CD4-positive, alpha-beta memory T cell (primary cell): ENCODE measurements at regions not wholly inside any gene's neighbourhood (a gene's known extent, or its start where the extent isn't known, plus 50 kb on each side); places are given as distances from the start of the nearest gene placed in this dataset.
A peak's percentile ranks its signal among the peaks of the same experiment; 100 is the strongest.

Source experiments
- CTCF ChIA-PET: fragments of 350-600 bp; sonication (Branson Sonifier 250); formaldehyde crosslinking; loops from one replicate; lab custom pipeline; 2021; ENCODE audit warnings: inconsistent platforms; ENCODE audit not compliant: partially characterized antibody; lab: Charles Lee
- POLR2A ChIA-PET: fragments of 350-600 bp; sonication (Branson Sonifier 250); formaldehyde crosslinking; loops from one replicate; lab custom pipeline; 2021; ENCODE audit not compliant: partially characterized antibody; lab: Charles Lee
- DNase-seq, 5 donors: peaks; one replicate each; pipeline versions ENCODE4 v3.0.0 to v3.0.0-alpha.2; 2020 to 2022; ENCODE audit warnings: mixed read lengths in 1 of 5
- H3K27ac ChIP-seq: one replicate; pipeline ENCODE4 v1.7.0; 2013; ENCODE audit warnings: low read depth, low read length
- H3K27me3 ChIP-seq: 2 replicates; pipeline ENCODE4 v1.7.0; 2013; ENCODE audit warnings: mild to moderate bottlenecking, low read length, moderate library complexity; ENCODE audit not compliant: insufficient read depth
- H3K36me3 ChIP-seq: 2 replicates; pipeline ENCODE4 v1.7.0; 2013; ENCODE audit warnings: mild to moderate bottlenecking, low read length, moderate library complexity; ENCODE audit not compliant: insufficient read depth
- H3K4me1 ChIP-seq: 2 replicates; pipeline ENCODE4 v1.7.0; 2013; ENCODE audit warnings: mild to moderate bottlenecking, low read length, moderate library complexity; ENCODE audit not compliant: insufficient read depth
- H3K4me3 ChIP-seq, 2 donors: one replicate each; pipeline ENCODE4 v1.7.0; 2013; ENCODE audit warnings: low read length in 2 of 2, mild to moderate bottlenecking in 1 of 2
- H3K9me3 ChIP-seq, 2 donors: one replicate each; pipeline ENCODE4 v1.7.0; 2013; ENCODE audit warnings: low read length in 2 of 2, control low read depth in 1 of 2; ENCODE audit not compliant: control insufficient read depth in 1 of 2
- H3K27ac Mint-ChIP-seq, 7 donors: one replicate each; pipeline ENCODE4 v1.8.0; 2020 to 2021; ENCODE audit warnings: mixed read lengths in 7 of 7, mild to moderate bottlenecking in 6 of 7, inconsistent platforms in 3 of 7, moderate library complexity in 3 of 7
- H3K27me3 Mint-ChIP-seq, 2 donors: one replicate each; pipeline ENCODE4 v1.8.0; 2020 to 2021; ENCODE audit warnings: mixed read lengths in 2 of 2
- H3K36me3 Mint-ChIP-seq, 2 donors: one replicate each; pipeline ENCODE4 v1.8.0; 2020 to 2021; ENCODE audit warnings: mixed read lengths in 2 of 2, inconsistent platforms in 1 of 2, mild to moderate bottlenecking in 1 of 2
- H3K4me1 Mint-ChIP-seq, 4 donors: one replicate each; pipeline ENCODE4 v1.8.0; 2020 to 2021; ENCODE audit warnings: mixed read lengths in 4 of 4, mild to moderate bottlenecking in 1 of 4
- H3K4me3 Mint-ChIP-seq, 8 donors: one replicate each; pipeline ENCODE4 v1.8.0; 2020 to 2021; ENCODE audit warnings: mixed read lengths in 8 of 8, mild to moderate bottlenecking in 7 of 8, moderate library complexity in 6 of 8, inconsistent platforms in 3 of 8
- H3K9me3 Mint-ChIP-seq, 8 donors: one replicate each; pipeline ENCODE4 v1.8.0; 2020 to 2021; ENCODE audit warnings: mixed read lengths in 8 of 8, mild to moderate bottlenecking in 5 of 8, inconsistent platforms in 3 of 8, moderate library complexity in 1 of 8
- intact Hi-C: fragments of 100-400 bp; cut with micrococcal nuclease; formaldehyde crosslinking; loops from one replicate; pipeline ENCODE4 v1.15.1; 2023

DNA sequence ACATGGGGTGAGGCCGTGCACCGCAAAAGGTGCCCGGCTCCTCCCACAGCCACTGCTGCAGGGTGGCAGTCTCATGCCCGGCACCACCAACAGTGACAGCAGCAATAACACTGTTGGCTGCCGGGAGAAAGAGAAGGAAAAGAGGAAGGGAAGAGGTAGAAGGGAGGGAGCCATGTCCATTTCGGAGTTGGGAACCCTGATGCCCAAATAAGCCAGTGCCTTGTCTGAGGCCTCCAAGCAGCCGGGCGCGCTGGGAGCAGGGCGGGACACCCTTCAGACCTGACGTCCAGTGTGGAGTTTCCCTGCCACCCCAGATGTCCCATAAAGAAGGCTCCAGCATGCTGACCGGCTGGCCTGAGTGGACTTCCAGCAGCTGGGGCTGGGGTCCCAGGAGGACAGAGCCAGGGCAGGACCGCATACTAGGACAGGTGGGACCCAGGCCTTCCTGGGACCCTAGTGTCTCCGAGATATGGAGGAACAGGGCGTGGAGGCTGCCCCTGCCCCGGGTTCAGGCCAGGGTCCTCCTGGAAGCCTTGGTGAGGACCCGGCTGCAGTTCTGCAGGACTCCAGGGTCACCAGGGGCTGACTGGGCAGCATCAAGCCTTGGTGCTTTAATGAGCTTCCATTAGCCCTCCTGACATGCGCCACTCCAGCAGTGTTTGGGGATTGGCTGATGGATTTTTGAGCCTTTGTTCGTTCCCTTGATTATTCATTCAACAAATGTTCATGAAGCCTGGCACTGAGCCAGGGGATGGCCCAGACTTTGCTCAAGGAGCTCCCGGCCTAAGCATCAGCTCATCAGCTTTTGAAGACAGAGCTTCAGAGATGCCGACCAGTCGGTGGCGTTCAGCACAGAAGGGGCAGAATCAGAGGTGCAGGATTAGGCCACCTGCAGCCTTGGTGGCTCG is 223.6 kb upstream of the CIBAR2 start:
- intact Hi-C loops = no loop called here
- POLR2A ChIA-PET = no interaction called here
- CTCF ChIA-PET = no interaction called here

DNA sequence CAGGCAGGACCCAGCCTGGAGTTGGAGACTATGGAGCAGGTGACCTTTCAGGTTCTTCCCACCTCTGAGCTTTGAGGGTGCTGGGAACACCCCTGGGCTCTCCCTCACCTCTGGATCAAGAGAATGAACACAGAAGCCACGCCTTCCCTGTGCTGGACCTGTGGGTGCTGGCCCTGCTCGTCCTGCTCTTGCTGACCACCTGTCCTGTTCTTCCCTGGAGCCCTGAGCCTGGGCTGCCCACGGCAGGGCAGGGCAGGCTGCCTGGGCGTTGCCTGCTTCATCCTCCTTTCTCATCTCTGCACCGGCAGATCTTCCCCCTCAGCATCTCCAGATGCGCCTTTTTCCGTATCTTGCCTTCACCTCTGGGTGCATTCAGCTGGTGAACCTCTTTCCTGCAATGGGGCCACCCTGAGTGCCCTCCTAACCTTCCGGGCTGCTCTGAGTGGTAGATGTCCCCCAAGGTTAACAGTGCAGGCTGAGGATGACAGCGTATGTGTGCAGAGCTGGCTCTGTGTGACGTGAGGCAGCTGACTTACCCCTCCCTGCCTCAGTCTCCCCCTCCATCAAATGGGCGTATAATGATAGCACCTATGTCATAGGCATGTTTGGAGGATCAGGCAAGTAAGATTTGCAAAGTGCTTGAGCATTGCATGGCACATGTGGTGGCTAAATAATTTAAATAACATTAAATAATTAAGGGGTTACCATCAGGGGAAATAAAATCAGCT is 225.8 kb upstream of the CIBAR2 start:
- intact Hi-C loops = no loop called here
- no peaks in the 10 kb centered on the region for H3K36me3 Mint-ChIP-seq
- H3K27me3 Mint-ChIP-seq = peaks cover 13 to 28% of the 10 kb centered on the region in 2 donors
- POLR2A ChIA-PET = no interaction called here
- H3K36me3 ChIP-seq = no peaks in the 10 kb centered on the region
- H3K27me3 ChIP-seq = no peaks in the 10 kb centered on the region
- peak in 1 of 5 donors; percentile 9 for DNase-seq
- CTCF ChIA-PET = no interaction called here
- no peak overlapping the region for H3K4me3 ChIP-seq
- H3K4me3 Mint-ChIP-seq = no peak overlapping the region
- peaks cover 0 to 17% (median 7%) of the 10 kb centered on the region in 4 donors for H3K4me1 Mint-ChIP-seq
- H3K27ac Mint-ChIP-seq = no peak overlapping the region
- H3K9me3 Mint-ChIP-seq = no peaks in the 10 kb centered on the region
- no peak overlapping the region for H3K27ac ChIP-seq
- no peaks in the 10 kb centered on the region for H3K9me3 ChIP-seq
- no peaks in the 10 kb centered on the region for H3K4me1 ChIP-seq

More for the DNA sequence above, 223.6 kb upstream of the CIBAR2 start:
- H3K27ac Mint-ChIP-seq = peak overlapping the region in 1 of 7 donors; percentile 46
- DNase-seq = peak in 1 of 5 donors; percentile 20
- peaks cover 0 to 17% (median 8%) of the 10 kb centered on the region in 4 donors for H3K4me1 Mint-ChIP-seq
- Histone ChIP-seq H3K27ac (no peak overlapping the region), H3K9me3 (no peaks in the 10 kb centered on the region), H3K4me1 (no peaks in the 10 kb centered on the region), H3K36me3 (no peaks in the 10 kb centered on the region), H3K27me3 (no peaks in the 10 kb centered on the region), H3K4me3 (no peak overlapping the region)
- H3K36me3 Mint-ChIP-seq = no peaks in the 10 kb centered on the region
- H3K27me3 Mint-ChIP-seq = peaks cover 13 to 25% of the 10 kb centered on the region in 2 donors
- H3K9me3 Mint-ChIP-seq = no peaks in the 10 kb centered on the region
- peak overlapping the region in 7 of 8 donors; percentile 51 to 85 (median 76) for H3K4me3 Mint-ChIP-seq

DNA sequence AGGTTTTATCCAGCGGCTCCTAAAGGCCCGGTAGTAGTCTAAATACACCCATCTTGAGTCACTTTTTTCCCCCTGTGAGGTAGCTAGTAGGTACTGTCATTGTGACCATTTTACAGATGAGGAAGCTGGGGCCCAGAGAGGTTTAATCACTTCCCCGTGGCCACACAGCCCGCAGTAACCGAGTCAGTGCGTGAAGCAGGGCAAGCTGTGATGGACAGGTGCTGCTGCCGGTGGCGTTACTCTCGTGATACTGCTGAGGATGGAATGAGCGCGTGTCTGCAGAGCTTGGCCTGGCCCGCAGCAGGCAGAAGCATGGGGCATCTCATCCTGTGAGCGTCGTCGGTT is 226.3 kb upstream of the CIBAR2 start:
- Mint-ChIP-seq H3K4me3 (no peak overlapping the region), H3K9me3 (no peaks in the 10 kb centered on the region), H3K27me3 (peaks cover 13 to 28% of the 10 kb centered on the region in 2 donors), H3K36me3 (no peaks in the 10 kb centered on the region), H3K4me1 (peaks cover 0 to 17% (median 7%) of the 10 kb centered on the region in 4 donors), H3K27ac (no peak overlapping the region)
- ChIA-PET CTCF (no interaction called here), POLR2A (no interaction called here)
- intact Hi-C loops = no loop called here
- Histone ChIP-seq H3K4me3 (no peak overlapping the region), H3K27me3 (no peaks in the 10 kb centered on the region), H3K9me3 (no peaks in the 10 kb centered on the region), H3K36me3 (no peaks in the 10 kb centered on the region), H3K4me1 (no peaks in the 10 kb centered on the region), H3K27ac (no peak overlapping the region)
- DNase-seq = no peak

DNA sequence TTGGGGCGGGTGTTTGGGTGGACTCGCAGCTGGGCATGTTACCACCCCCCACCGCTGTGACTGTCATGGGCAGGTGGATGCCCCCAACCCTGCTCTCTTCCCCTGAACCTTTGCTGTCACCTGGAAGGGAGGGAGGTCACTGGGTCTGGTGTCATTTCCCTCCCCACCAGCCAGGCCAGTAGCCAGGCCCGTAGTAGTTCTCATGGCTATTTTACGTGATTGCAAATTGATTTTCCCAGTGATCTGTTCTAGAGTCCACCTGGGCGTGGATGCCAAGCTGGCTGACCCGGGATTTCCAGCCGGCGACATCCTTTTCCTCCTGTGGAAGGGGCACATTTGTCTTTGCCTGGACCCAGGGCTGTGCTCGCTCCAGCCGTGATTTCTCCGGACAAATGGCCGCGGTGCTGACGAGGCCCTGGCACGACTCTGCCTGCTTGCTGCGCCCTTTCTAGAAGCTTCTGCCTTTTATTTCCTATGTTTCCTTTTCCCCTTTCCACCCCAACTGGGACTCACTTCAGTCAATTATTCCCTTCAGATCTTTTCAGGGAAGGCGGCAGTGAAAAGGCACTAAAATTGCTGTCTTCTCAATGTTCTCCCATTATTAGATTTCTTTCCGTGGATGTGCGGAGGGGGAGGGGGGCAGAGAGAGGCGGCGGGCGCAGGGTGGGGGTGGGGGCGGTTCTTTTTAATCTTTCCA is 226.9 kb upstream of the CIBAR2 start:
- H3K27me3 Mint-ChIP-seq = peaks cover 13 to 28% of the 10 kb centered on the region in 2 donors
- H3K27me3 ChIP-seq = no peaks in the 10 kb centered on the region
- no peaks in the 10 kb centered on the region for H3K9me3 ChIP-seq
- H3K4me1 Mint-ChIP-seq = peaks cover 0 to 13% (median 7%) of the 10 kb centered on the region in 4 donors
- ChIA-PET POLR2A (no interaction called here), CTCF (no interaction called here)
- H3K4me3 Mint-ChIP-seq = peak overlapping the region in 1 of 8 donors; percentile 4
- DNase-seq = no peak
- no peaks in the 10 kb centered on the region for H3K9me3 Mint-ChIP-seq
- H3K36me3 Mint-ChIP-seq = no peaks in the 10 kb centered on the region
- no peak overlapping the region for H3K27ac Mint-ChIP-seq
- no peaks in the 10 kb centered on the region for H3K36me3 ChIP-seq
- no peaks in the 10 kb centered on the region for H3K4me1 ChIP-seq
- no peak overlapping the region for H3K27ac ChIP-seq
- no peak overlapping the region for H3K4me3 ChIP-seq
- intact Hi-C loops = no loop called here

DNA sequence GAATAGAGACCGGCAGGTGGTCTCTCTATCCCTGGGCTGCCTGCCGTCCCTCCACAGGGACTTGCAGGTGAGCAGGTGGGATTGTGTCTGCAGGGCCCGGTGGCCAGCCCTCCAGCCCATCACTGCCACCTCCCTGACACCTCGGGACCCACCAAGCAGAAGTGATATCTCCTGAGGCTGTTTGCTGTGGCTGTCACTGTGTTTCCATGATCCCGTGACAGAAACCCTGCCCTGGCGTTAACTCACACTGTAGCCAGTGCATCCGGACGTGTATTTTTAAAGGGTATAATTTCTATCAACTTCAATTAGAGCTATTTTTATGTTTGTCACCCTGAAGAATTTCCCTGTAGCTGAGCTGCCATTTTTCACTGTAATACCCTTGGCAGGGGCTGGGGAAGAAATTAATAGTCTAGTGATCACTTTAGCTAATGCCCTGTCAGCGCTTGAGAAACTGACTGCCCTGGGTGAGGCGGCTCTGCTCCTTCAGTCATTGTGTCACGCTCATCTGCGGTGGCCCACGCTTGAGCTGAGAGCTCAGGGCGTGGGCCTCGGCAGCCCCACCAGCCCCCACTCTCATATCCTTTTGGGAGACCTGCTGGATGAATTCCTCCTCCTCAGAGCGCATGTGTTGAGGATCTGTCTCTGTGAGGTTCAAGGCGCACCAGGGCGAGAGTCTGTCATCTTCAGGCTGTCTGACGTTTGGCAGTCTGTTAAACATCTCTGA is 229.9 kb upstream of the CIBAR2 start:
- intact Hi-C loops = no loop called here
- no peak overlapping the region for H3K27ac Mint-ChIP-seq
- Histone ChIP-seq H3K27me3 (no peaks in the 10 kb centered on the region), H3K4me1 (no peaks in the 10 kb centered on the region), H3K36me3 (no peaks in the 10 kb centered on the region), H3K4me3 (no peak overlapping the region), H3K9me3 (no peaks in the 10 kb centered on the region), H3K27ac (no peak overlapping the region)
- peaks cover 10 to 17% of the 10 kb centered on the region in 2 donors for H3K27me3 Mint-ChIP-seq
- H3K36me3 Mint-ChIP-seq = no peaks in the 10 kb centered on the region
- ChIA-PET CTCF (no interaction called here), POLR2A (no interaction called here)
- no peaks in the 10 kb centered on the region for H3K4me1 Mint-ChIP-seq
- no peak overlapping the region for H3K4me3 Mint-ChIP-seq
- peaks cover 0 to 5% (median 0%) of the 10 kb centered on the region in 8 donors for H3K9me3 Mint-ChIP-seq
- DNase-seq = no peak

DNA sequence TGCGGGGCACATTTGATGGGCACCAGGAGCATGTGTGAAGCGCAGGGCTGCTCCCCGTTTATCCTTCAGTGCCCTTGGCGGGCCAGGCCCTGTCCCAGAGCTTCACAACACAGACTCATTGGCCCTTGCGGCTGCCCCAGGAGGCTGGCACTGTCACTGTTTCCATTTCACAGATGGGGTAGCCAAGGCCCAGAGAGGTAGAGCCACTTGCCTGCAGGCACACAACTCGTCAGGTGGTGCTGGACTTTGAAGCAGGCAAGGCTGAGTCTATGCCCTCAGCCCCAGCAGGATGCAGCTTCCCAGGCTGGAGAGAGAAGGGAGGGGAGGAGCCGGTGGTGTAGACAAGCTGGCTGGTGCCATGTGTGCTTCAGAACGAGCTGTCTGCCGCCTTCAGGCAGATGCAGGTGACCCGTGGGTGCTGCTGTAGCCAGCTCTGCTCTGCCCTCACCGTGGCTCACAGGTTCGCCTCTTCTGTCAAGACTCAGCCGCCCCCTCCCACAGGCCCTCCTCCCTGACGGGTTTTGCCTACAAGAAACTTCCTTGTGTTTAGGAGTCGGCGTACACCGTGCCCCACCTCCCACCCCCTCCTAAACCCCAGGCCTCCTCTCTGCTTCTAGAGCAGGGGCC is 232.3 kb upstream of the CIBAR2 start:
- Mint-ChIP-seq H3K27ac (no peak overlapping the region), H3K4me3 (no peak overlapping the region), H3K9me3 (peaks cover 0 to 5% (median 0%) of the 10 kb centered on the region in 8 donors), H3K36me3 (no peaks in the 10 kb centered on the region), H3K4me1 (no peaks in the 10 kb centered on the region), H3K27me3 (peaks cover 6 to 8% of the 10 kb centered on the region in 2 donors)
- Histone ChIP-seq H3K27me3 (no peaks in the 10 kb centered on the region), H3K36me3 (no peaks in the 10 kb centered on the region), H3K4me1 (no peaks in the 10 kb centered on the region), H3K9me3 (no peaks in the 10 kb centered on the region), H3K27ac (no peak overlapping the region), H3K4me3 (no peak overlapping the region)
- intact Hi-C loops = no loop called here
- DNase-seq = no peak
- ChIA-PET CTCF (no interaction called here), POLR2A (no interaction called here)
